Right hindlimb (tissue), 1 donor: ENCODE measurements at regions not wholly inside any gene's neighbourhood (a gene's known extent, or its start where the extent isn't known, plus 50 kb on each side); places are given as distances from the start of the nearest gene placed in this dataset.

Experiments used
- DNase-seq: peaks from one replicate; pipeline ENCODE4 v3.0.0-alpha.2; 2018

- DNase-seq: no peak
Observed at GRCh38 chr3:170643831-170644230, 58.0 kb upstream of the SLC7A14 start.

- no peak for DNase-seq
Observed at GRCh38 chr3:170642882-170643601, 57.2 kb upstream of the SLC7A14 start.

- no peak for DNase-seq
Observed at GRCh38 chr3:170641510-170642236, 55.8 kb upstream of the SLC7A14 start.

GRCh38 chr3:170640737-170641171, 54.9 kb upstream of the SLC7A14 start:
- DNase-seq: no peak

- no peak for DNase-seq
Observed at GRCh38 chr3:170638988-170639387, 53.1 kb upstream of the SLC7A14 start.

- DNase-seq: no peak
Observed at GRCh38 chr3:170637306-170637705, 51.4 kb upstream of the SLC7A14 start.

GRCh38 chr3:170636400-170636973, 50.6 kb upstream of the SLC7A14 start:
- DNase-seq: no peak
